GM04503 (cell line): ENCODE measurements at regions not wholly inside any gene's neighbourhood (a gene's known extent, or its start where the extent isn't known, plus 50 kb on each side); places are given as distances from the start of the nearest gene placed in this dataset.

ENCODE experiments used
- DNase-seq: peaks from one replicate; pipeline ENCODE4 v3.0.0-alpha.2; 2012; ENCODE audit warnings: low read depth

DNA sequence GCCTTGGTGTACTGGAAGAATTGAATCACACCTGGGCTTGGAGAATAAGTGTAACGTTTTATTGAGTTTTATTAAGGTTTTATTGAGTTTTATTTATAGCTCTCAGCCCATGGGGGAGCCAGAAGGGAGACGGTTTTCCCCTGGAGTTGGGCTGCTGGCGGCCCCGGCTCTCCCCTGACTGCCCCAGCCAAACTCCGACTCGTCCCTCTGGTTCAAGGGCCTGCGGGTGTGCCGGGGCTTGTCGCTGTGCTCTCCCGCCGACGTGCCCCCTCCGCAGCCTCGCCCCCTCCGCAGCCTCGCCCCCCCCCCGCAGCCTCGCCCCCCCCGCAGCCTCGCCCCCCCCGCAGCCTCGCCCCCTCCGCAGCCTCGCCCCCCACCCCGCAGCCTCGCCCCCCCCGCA lies 326.1 kb upstream of the RTL1 start:
- DNase-seq, result no peak

DNA sequence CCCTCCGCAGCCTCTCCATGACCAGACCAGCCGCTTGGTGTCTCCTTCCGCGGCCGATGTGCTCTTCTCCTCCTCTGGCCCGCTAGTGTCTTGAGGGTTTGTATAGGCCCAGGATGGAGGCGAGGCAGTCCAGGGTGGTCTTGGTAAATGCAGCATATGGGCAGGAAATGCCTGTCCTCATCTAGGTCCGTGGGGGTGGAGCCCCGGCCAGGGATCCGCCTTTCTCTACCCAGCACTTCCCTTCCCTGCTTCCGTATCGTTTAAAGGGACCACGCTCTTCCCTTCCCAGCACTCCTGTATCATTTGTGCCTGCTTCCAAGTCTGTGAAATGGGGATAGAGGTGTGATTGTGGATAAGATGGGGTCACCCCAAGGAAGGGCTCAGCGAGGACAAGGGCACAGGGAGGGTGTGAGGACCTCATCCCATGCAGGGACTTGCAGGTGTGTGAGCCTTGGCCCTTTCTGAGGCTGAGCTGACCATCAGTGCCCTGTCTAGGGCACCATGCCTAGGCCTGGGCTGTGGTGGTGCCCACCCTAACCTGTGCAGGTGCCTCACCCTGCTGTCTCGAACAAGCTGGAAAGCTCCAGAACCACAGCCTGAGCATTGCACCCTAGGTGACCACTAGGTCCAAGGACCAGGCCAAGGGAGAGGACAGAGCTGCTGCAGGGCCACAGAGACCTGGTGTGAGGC lies 326.8 kb upstream of the RTL1 start:
- DNase-seq, result no peak

- no peak for DNase-seq
These were observed 327.5 kb upstream of the RTL1 start for GRCh38 chr14:101230851-101231550.

GRCh38 chr14:101231828-101232227 lies 328.3 kb upstream of the RTL1 start:
- no peak for DNase-seq

DNA sequence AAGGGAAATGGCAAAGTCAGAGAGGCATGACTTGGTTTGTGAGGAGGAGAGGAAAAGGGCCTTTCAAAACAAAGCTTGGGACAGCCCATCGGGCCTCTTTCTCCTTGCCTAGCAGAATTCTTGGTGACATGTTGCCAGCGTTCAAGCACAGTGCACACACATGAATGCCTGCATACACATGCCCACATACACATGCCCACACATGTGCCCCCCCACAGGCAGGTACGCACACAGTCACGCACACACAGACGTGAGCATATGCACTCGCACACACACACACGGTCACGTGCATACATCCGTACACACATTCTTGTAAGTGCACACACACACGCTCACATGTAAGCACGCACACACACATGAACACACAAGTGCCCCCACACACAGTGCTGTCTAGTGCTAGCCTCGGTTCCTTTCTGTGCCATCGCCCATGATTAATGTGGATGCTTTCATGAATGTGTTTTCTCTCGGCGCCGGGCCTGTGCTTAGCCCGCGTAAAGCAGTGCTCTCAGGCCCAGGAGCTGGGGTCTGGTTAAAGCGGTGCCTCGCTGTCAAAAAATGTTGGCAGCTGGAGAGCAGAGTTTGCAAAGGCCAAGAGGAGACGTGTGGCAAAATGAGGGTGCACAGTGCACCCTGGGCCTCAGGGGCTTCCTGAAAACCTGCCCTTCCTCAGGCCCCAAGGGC lies 328.8 kb upstream of the DIO3 start:
- no peak for DNase-seq

DNA sequence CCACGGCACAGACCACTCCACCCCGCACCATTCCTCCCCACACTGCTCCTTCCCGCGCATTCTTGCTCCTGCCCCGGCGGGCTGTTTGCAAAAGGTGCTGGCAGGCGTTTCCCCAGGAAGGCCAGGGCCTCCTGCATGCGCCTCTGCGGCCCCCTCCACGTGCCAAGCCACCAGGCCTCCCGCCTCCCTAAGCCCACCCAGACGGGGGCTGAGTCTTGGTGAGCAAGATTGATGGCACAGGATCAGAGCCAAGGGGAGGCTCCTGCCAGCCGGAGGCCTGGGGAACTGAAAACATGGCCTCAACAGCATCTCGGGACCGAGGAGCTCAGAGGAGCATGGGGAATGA lies 328.3 kb upstream of the DIO3 start:
- DNase-seq, result no peak

DNA sequence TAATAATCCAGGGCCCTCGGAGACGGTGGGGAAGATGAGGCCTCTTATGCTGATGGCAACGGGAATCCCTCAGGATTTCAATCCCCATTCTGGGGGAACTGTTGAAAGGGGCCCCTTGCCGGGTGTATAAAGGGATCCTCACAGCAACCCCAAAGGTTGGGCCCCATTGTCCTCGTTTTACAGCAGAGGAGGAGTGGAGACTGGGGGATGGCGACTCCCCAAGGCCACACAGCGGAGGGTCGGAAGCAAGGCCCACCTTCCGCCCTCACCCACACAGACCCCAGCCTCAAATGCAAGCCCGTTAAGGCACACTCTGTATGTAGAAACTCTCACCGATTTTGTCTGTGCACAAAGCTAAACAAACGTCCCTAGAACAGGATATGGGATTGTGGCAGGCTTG lies 327.9 kb upstream of the DIO3 start:
- DNase-seq, result no peak

- no peak for DNase-seq
These were observed 327.5 kb upstream of the DIO3 start for GRCh38 chr14:101233808-101234207.

DNA sequence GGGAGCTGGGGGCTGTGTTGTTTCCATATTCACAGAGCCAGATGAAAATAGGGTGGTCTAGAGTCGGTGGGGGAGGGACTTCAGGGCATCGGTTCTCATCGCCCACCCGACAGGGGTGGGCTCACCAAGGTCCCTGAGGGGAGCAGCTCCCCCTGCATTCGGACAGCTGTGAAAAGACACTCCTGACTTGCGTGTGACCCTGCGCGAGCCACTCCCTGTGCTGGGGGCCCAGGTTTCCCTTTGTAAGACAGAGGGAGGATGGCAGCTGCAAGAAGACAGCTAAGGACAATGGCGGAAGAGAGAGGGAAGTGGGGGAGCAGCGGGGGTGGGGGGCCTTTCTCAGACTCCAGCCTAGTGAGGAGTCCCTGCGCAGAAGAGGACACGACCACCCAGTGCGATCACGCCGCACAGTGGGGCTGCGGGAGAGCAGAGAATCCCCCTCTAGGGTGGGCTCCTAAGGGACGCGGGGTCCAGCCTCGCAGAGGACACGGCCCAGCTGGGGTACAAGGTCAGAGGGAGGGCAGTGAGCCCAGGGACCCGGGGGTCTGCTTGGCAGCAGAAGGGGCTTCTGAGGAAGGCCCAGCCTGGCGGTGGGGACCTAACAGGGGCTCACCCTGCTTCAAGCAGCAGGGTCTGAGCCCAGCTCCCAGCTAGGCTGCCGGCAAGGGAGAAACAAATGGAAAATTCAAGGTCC lies 326.9 kb upstream of the DIO3 start:
- no peak for DNase-seq

DNA sequence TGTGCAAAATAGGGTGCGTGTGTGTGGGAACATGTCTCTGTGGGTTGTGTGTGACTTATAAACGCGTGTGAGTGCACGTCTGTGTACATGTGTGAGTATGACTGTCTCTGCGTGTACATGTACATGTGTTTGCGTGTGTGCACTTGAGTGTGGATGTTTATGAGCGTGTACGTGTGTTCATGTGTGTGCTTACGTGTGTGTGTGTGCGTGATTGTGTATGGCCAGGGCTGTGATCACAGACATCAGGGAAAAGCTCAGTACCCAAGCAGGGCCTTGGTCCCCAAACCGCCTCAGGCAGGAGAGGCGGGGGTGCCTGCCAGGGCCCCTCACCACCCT lies 326.3 kb upstream of the DIO3 start:
- DNase-seq, result no peak

DNA sequence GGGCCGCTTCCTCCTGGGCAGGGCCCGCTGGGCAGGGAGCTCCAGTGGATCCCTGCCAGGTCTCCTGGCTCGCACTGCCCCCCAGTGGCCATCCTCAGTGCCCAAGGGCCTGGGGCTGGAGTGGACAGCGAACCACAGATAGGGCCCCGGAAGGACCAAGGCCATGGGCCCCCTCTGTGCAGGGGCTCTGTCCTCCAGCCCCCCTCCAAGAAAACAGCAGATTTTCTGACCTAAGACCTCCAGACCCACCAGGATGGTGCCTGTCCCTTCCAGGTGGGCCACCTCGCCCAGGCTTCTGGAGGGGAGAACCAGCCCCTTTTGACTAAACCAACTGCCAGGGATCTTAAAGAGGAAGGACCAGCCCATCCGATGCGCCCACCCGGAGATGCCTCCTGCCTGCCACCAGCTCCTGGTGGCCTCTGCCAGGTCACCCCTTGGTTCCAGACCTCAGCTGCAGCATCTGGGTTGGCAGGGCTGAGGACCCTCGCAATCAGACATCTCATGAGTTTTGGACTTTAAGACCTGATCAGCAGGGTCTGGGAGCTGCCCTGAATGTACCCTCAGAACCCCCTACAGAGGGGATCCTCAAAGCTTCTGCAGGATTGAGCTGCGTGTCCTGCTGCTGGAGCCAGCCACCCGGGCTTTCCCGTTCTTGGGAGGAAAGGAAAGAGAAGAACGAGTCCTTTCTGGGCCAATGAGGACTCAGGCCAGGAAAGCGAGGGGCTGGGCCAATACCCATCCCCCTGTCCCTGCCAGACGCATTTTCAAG lies 325.8 kb upstream of the DIO3 start:
- DNase-seq, result no peak

GRCh38 chr14:101236496-101237251 lies 324.6 kb upstream of the DIO3 start:
- DNase-seq, result no peak

- DNase-seq, result no peak
These were observed 324.1 kb upstream of the DIO3 start for GRCh38 chr14:101237252-101237616.

DNA sequence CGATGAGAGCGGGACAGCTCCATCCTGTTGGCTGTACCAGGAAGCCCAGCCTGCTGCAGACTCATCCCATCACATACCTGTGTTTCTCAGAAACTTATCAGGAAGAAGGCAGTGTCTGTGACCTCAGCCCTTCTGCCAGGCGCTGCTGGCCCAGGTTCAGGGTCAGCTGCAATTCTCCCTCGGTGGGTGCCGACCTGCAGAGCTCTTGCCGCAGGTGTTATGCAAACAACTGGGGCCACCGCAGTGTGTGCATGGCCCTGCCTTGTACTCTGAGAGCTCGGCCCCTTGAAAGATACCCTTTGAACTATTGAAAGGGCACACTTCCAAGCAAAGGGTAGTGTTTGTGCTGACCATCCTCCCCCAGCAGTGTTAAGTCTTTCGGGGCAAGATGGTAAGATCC lies 322.2 kb upstream of the DIO3 start:
- DNase-seq, result no peak

DNA sequence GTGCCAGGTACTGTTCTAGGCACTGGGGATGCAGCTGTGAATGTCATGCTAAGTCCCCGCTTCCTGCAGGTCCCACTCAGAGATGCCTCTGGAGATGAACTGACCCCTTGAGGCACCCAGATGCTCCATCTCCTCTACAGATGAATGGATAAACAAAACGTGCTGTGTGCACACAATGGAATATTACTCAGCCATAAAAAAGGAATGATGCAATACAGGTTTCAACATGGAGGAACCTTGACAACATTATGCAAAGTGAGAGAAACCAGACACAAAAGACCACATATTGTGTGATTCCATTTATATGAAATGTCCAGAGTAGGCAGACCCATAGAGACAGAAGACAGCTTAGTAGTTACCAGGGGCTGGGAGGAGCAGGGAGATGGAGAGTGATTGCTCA lies 320.1 kb upstream of the DIO3 start:
- DNase-seq, result no peak

DNA sequence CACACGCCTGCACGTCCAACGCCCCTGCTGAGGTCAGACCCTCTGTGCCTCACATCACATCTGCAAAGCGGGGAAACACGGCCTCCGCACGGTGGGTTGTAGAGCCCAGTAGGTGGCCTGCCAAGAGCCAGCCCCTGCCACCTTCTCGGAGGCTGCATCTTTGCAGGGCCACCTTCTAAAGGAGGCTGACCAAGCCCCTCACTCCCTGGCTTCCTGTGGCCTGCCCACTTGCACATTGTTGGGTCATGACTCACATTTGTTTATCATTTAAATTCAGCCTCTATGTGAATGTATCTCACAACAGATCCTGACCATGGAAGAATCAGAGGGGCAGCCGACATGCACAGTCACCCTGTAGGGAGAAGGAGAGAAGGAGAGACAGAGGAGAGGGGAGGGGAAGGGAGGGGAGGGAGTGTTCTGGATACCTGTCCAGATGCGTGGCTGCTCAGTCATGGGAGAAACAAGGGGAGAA lies 319.5 kb upstream of the DIO3 start:
- DNase-seq, result no peak

GRCh38 chr14:101242442-101243385 lies 318.6 kb upstream of the DIO3 start:
- DNase-seq, result no peak

- DNase-seq, result no peak
These were observed 317.5 kb upstream of the DIO3 start for GRCh38 chr14:101243587-101244338.
